NCI-H2029 treated with DMSO at 0.1 percent for 48 hours (cell line): ENCODE measurements at regions not wholly inside any gene's neighbourhood (a gene's known extent, or its start where the extent isn't known, plus 50 kb on each side); places are given as distances from the start of the nearest gene placed in this dataset.

Experiments used
- DNase-seq: peaks from one replicate; lab custom pipeline; 2025; lab: John Stamatoyannopoulos, UW

GRCh38 chr2:21501376-21502027 is 377.7 kb downstream of the TDRD15 start:
- DNase-seq: no peak

- DNase-seq: no peak
Measured at GRCh38 chr2:21515903-21516302, 392.1 kb downstream of the TDRD15 start.

- no peak for DNase-seq
Measured at GRCh38 chr2:21519412-21519811, 395.6 kb downstream of the TDRD15 start.

- no peak for DNase-seq
Measured at GRCh38 chr2:21519821-21520220, 396.1 kb downstream of the TDRD15 start.

GRCh38 chr2:21535826-21536225 is 412.1 kb downstream of the TDRD15 start:
- no peak for DNase-seq

- no peak for DNase-seq
Measured at GRCh38 chr2:21539685-21540084, 415.9 kb downstream of the TDRD15 start.

- no peak for DNase-seq
Measured at GRCh38 chr2:21543630-21544029, 419.9 kb downstream of the TDRD15 start.

GRCh38 chr2:21544392-21544791 is 420.6 kb downstream of the TDRD15 start:
- no peak for DNase-seq

GRCh38 chr2:21552981-21553380 is 429.2 kb downstream of the TDRD15 start:
- no peak for DNase-seq

- DNase-seq: no peak
Measured at GRCh38 chr2:21559351-21559750, 435.6 kb downstream of the TDRD15 start.

GRCh38 chr2:21561965-21562364 is 438.2 kb downstream of the TDRD15 start:
- DNase-seq: no peak

- DNase-seq: no peak
Measured at GRCh38 chr2:21567395-21567794, 443.6 kb downstream of the TDRD15 start.

GRCh38 chr2:21571686-21572085 is 447.9 kb downstream of the TDRD15 start:
- DNase-seq: no peak

GRCh38 chr2:21580391-21580790 is 456.6 kb downstream of the TDRD15 start:
- no peak for DNase-seq

GRCh38 chr2:21585881-21586280 is 462.1 kb downstream of the TDRD15 start:
- no peak for DNase-seq

- no peak for DNase-seq
Measured at GRCh38 chr2:21590026-21590690, 466.4 kb downstream of the TDRD15 start.

- no peak for DNase-seq
Measured at GRCh38 chr2:21591926-21592325, 468.2 kb downstream of the TDRD15 start.

- DNase-seq: no peak
Measured at GRCh38 chr2:21599417-21599816, 475.6 kb downstream of the TDRD15 start.

- no peak for DNase-seq
Measured at GRCh38 chr2:21602789-21603188, 479.0 kb downstream of the TDRD15 start.

GRCh38 chr2:21607572-21607971 is 483.8 kb downstream of the TDRD15 start:
- DNase-seq: no peak

- DNase-seq: no peak
Measured at GRCh38 chr2:21610304-21610703, 486.5 kb downstream of the TDRD15 start.

GRCh38 chr2:21617885-21618434 is 494.2 kb downstream of the TDRD15 start:
- DNase-seq: no peak

GRCh38 chr2:21620771-21621170 is 497.0 kb downstream of the TDRD15 start:
- DNase-seq: no peak

- no peak for DNase-seq
Measured at GRCh38 chr2:21627938-21628337, 504.2 kb downstream of the TDRD15 start.
